H7 (cell line): ENCODE measurements at regions not wholly inside any gene's neighbourhood (a gene's known extent, or its start where the extent isn't known, plus 50 kb on each side); places are given as distances from the start of the nearest gene placed in this dataset.
"Not testable (repeated sequence)": the region's sequence is repeated elsewhere in the genome, so short reads cannot be mapped to it uniquely, and the experiment has no call there.

ENCODE experiments used
- DNase-seq: peaks from one replicate; pipeline ENCODE4 v3.0.0; 2012
- H3K27me3 ChIP-seq: 2 replicates; pipeline ENCODE4 v1.6.0; 2011; ENCODE audit warnings: mild to moderate bottlenecking, low read length; ENCODE audit not compliant: control insufficient read depth, insufficient read depth
- H3K36me3 ChIP-seq: replicated peaks from 2 replicates; pipeline ENCODE4 v1.5.1; 2011; ENCODE audit warnings: low read length; ENCODE audit not compliant: control insufficient read depth, insufficient read depth
- H3K4me3 ChIP-seq: 2 replicates; pipeline ENCODE4 v1.5.1; 2011; ENCODE audit warnings: low read depth, mild to moderate bottlenecking, control low read depth, low read length, moderate library complexity; ENCODE audit not compliant: insufficient read depth

DNA sequence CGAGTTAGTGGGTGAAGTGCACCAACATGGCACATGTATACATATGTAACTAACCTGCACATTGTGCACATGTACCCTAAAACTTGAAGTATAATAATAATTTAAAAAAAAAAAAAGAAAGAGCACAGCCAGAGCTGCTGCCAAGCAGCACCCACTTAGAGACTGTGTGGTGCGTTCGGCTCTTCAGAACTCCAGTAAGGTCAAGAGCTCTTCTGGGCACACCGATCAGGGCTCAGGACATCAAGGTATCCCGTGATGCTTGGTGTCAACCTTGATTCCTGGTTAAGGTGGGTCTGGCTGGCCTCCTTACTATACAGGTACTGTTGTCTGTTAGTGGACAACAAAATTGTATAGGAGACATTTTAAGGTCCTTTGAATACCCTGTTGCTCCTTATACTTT is 385.7 kb upstream of the AKR1E2 start:
- no peaks in the 10 kb centered on the region for H3K27me3 ChIP-seq
- H3K36me3 ChIP-seq = no peaks in the 10 kb centered on the region
- H3K4me3 ChIP-seq = no peak overlapping the region
- DNase-seq = no peak

DNA sequence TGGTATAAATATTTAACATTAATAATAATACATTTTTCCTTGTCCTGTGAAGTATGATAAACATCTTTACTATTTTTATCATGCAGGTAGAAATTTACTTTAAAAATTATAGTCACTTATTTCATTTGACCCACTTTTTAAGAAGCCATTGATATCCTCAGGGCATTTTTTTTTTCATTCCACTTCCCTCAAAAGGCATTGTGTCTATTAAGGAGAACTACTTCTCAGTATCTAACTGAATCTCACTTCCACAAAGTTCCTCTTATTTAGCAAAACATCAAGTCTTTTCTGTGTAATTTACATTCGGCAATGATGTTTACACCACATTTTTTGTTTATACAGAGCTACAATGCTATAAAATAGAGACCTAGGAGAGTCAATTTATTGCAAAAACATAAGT is 388.2 kb upstream of the AKR1E2 start:
- no peaks in the 10 kb centered on the region for H3K36me3 ChIP-seq
- no peak for DNase-seq

DNA sequence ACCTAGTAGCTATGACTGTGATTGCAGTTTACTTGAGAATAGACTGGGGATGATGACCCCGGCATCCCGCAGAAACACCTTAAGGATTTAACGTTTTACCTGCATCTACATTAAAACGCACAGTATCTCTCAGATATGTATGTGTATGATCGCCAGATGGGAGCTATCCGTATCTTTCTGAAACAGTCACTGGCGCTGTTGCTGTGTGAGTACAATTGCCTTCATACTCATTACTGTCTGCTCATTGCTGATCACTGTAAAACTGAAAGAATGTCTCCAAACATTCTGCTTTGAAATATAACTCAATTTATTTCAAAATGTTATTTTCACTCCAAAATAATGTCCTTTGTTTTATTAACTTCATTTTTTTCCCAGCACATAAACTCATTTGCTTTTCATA is 388.9 kb upstream of the AKR1E2 start:
- Histone ChIP-seq H3K4me3 (no peak overlapping the region), H3K27me3 (no peaks in the 10 kb centered on the region), H3K36me3 (no peaks in the 10 kb centered on the region)
- no peak for DNase-seq

More for the DNA sequence above, 388.2 kb upstream of the AKR1E2 start:
- Histone ChIP-seq H3K4me3 (no peak overlapping the region), H3K27me3 (no peaks in the 10 kb centered on the region)

DNA sequence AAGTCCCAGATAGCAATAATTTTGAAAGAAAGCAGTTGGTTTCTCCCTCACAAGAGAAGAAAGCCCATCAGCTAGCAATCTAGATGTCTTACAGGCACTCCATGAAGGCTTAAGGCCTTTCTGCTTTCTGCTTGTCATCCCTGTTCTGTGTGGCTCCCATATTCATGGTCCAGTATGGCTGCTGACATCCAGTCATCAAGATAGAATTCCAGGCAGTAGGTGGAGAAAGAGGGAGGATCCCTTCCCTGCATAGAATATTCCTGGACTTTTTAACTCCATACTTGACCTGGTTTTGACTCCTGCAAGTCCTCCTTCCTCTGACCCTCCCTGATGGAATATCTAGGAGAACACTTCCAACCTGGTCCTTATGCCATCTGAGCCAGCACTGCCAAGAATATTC is 389.9 kb upstream of the AKR1E2 start:
- DNase-seq = no peak
- Histone ChIP-seq H3K4me3 (no peak overlapping the region), H3K36me3 (no peaks in the 10 kb centered on the region), H3K27me3 (no peaks in the 10 kb centered on the region)

DNA sequence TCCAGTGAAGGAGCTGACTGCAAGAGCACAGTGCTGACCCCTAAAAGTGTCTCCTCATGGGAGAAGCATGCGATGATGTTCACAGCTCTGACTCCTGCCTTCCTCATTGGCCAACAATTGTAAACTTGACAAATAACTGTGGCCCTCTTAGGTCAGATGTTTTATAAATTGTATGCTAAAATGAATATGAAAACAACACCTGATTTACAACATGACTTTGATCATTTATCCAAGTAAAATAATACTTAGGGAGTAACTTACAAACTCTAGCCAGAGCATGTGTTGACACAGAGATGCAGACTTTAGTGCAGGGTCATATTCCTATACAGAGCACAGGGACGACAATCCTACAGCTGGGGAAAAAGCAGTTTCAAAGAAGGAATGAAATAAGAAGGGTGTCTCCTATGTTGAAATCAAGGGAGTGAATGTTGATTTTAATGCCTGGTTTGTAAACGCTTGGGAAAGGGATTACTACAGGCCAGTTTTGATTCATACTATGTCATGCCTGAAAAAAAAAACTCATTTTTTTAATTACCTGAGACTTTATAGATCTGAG is 391.4 kb upstream of the AKR1E2 start:
- Histone ChIP-seq H3K36me3 (no peaks in the 10 kb centered on the region), H3K4me3 (no peak overlapping the region), H3K27me3 (no peaks in the 10 kb centered on the region)
- no peak for DNase-seq

DNA sequence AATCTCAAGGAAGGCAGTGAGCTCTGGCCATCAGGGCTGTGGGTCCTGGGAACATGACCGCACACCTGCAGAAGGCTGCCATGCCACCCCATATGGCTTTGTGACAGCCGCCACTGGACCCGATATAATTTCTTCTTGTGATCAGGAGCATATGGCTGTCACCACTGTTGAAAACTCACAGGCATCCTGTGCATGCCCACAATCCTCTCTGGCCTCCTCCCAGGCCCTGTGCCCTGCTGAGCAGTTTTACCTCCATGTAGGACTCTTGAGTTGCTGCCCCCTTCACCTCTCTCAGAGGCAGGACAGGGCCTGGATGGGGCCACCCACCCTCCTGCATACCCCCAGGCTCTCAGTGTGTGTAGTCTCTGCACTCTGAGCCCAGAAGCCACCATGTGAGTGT is 391.9 kb upstream of the AKR1E2 start:
- no peak for DNase-seq
- no peaks in the 10 kb centered on the region for H3K36me3 ChIP-seq
- H3K27me3 ChIP-seq = no peaks in the 10 kb centered on the region
- H3K4me3 ChIP-seq = no peak overlapping the region

DNA sequence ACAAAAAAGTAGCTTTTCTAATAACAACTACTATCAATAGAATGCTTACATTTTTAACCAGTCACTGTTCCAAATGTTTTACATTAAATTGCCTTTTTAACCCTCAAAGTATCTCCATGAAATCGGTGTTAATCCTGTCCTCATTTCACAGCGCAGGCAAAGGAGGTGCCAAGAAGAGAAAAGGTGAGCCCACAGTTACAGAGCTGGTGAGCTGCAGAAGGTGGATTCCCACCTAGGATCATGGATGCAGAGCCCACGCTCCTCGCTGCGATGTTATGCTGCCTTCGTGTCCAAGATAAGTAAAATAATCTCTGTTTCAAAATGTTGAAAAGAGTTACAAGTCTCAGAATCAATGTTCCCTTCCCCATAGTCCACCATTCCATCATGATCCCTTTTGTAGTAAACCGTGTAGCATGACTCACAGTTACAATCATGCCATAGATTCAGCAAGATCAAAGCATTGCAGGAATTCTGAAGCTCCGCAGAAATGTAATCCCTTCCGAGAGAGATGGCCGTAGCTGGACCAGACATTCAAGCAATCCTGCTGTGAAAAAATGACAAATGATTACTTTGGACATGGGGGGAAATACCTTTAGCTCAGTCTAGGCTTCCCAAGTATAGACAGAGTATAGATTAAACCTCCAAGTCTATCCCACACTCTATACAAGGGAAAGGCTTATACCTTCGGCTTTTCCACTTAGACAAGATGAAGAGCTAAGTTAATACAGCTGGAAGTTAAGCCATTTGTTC is 394.7 kb upstream of the AKR1E2 start:
- Histone ChIP-seq H3K27me3 (no peaks in the 10 kb centered on the region), H3K4me3 (no peak overlapping the region), H3K36me3 (no peaks in the 10 kb centered on the region)
- DNase-seq = no peak

DNA sequence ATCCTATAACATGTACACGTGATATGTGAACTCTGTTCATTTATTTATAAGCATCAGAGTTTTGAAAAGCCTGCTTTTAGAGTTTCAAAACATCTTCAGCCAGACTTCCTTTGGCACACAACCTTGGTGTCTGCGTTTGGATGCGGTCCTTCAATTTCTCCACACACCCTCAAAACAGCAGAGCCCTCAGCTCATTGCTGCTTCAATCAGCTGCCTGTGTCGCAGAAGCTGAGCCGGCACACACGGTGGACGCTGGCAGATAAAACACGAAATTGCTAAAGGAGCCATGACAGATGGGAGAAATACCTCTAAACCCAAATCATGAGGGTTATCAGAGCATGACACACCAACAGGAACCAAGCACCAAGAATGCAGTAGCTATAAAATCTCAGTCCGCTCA is 396.4 kb upstream of the AKR1E2 start:
- no peaks in the 10 kb centered on the region for H3K36me3 ChIP-seq
- no peak for DNase-seq
- no peak overlapping the region for H3K4me3 ChIP-seq
- no peaks in the 10 kb centered on the region for H3K27me3 ChIP-seq

DNA sequence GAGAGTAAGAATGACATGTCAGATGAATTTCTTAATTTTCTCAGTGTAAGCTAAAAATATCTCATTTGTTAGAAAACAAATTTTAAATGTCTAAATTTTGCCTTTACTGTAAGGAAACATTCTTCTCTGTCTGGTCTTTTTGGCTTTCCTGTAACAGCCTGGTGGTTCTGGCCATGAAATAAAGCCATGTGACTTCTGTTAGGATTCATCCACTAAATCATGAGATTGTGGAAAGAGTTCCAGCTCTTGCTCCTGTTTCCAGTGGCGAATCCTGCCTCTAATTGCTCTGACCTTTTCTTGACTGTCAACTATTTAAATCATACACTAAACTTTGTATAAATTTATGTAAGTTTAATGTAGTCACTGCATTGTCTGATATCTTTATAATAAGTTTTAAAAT is 398.5 kb upstream of the AKR1E2 start:
- no peak for DNase-seq
- Histone ChIP-seq H3K36me3 (no peaks in the 10 kb centered on the region), H3K4me3 (no peak overlapping the region), H3K27me3 (no peaks in the 10 kb centered on the region)

DNA sequence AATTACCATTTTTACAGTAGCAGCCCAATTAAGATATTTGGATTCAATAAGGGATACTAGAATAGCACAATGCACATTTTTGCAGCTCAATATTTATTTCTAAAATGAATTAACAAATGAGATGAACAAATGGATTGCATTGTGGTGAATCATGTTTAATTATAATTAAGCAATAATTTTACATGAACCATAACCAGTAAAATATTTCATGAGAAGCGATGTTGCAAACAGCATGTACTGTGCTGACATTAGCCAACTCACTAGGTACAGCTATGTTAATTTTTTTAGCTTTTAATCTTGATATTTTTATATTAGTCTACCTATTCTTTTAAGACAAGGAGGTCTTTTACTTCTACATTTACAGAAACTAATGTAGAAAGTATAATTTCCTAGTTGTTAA is 399.1 kb upstream of the AKR1E2 start:
- H3K27me3 ChIP-seq = no peaks in the 10 kb centered on the region
- H3K4me3 ChIP-seq = no peak overlapping the region
- no peaks in the 10 kb centered on the region for H3K36me3 ChIP-seq
- DNase-seq = no peak

DNA sequence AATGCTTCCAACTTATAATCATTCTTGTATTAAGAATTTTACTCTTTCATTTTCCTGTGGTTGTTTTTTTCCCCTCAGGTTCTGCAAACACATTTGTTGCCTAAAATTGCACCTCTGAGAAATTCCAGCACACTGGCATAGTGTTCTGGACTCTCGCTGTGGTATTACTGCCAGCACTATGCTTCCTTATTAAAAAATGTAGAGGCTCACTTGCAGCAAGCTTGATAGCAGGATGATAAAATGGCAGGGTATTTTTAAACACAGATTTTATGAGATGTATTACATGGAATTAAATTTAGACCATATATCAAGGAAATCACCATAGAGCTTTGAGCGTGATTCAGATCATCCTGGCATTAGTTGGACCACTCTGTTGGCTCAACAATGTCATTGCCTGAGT is 416.7 kb upstream of the AKR1E2 start:
- Histone ChIP-seq H3K27me3 (no peaks in the 10 kb centered on the region), H3K4me3 (no peak overlapping the region), H3K36me3 (no peaks in the 10 kb centered on the region)
- no peak for DNase-seq

DNA sequence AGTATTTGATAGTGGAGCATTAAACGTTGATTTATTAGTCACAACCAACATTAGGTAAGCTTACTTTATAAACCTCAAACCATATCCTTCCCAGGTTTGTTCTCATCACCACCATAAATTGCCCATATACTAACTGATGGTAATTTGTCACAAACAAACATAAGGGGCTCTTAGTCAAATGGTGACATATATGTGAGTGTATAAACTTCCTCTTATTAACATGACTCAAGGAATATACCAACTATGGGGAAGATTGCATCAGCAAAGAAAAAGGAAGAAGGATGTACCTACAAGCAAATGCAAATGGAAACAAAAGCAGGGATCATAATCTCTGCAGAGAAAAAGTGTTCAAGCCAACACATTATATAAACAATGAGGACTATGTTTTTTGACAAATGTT is 418.2 kb upstream of the AKR1E2 start:
- DNase-seq = no peak
- Histone ChIP-seq H3K4me3 (no peak overlapping the region), H3K27me3 (no peaks in the 10 kb centered on the region), H3K36me3 (no peaks in the 10 kb centered on the region)

DNA sequence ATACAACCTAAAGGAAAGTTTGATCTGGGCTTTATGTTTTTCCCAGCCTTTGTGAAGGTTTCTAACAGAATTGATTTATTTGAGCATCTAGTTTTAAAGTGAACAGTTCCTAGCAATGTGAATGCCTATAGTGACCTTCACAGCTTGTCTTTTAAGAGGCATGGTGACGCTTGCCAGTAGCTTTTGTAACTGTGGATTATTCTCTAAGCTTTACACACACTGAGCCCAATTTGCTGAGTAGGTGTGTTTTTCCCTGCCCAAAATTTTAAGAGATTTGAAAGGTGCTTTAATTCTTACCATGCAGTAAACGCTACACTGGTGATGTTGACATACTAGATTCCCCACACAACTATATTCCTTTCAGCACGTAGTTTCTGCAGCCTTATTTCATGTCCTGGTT is 420.2 kb upstream of the AKR1E2 start:
- no peak for DNase-seq
- no peak overlapping the region for H3K4me3 ChIP-seq
- no peaks in the 10 kb centered on the region for H3K27me3 ChIP-seq
- no peaks in the 10 kb centered on the region for H3K36me3 ChIP-seq

DNA sequence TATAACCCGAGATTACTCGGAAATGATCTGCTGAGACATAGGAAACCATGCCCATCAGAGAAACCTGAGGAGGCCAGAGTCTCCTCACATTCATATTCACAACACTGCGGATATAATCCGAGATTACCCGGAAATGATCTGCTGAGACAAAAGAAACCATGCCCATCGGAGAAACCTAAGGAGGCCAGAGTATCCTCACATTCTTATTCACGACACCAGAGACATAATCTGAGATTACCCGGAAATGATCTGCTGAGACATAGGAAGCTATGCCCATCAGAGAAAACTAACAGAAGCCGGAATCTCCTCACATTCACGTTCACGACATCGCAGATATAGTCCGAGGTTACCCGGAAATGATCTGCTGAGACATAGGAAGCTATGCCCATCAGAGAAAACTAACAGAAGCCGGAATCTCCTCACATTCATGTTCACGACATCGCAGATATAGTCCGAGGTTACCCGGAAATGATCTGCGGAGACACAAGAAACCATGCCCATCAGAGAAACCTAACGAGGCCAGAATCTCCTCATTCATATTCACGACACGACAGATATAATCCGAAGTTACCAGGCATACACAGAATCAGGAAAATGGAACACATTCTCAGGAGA is 422.3 kb upstream of the AKR1E2 start:
- DNase-seq = no peak
- no peaks in the 10 kb centered on the region for H3K36me3 ChIP-seq
- H3K4me3 ChIP-seq = no peak overlapping the region
- H3K27me3 ChIP-seq = no peaks in the 10 kb centered on the region

DNA sequence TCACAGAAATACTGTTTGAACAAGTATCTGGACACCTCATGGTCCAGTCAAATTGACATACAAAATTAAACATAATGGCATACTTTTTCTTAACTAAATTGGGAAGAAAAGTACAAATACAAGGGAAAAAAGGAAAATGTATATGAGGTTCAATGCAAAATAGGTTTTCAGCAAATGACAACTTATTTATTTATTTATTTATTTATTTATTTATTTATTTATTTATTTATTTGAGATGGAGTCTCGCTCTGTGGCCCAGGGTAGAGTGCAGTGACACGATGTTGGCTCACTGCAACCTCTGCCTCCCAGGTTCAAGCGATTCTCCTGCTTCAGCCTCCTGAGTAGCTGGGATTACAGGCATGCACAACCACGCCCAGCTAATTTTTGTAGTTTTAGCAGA is 424.9 kb upstream of the AKR1E2 start:
- H3K36me3 ChIP-seq, DNase-seq, H3K4me3 ChIP-seq, H3K27me3 ChIP-seq: not testable (repeated sequence)
